GM21390 (cell line): ENCODE measurements at regions not wholly inside any gene's neighbourhood (a gene's known extent, or its start where the extent isn't known, plus 50 kb on each side); places are given as distances from the start of the nearest gene placed in this dataset.
"Not testable (repeated sequence)": the region's sequence is repeated elsewhere in the genome, so short reads cannot be mapped to it uniquely, and the experiment has no call there.

Experiments
- ATAC-seq: cut with Tn5 transposase; IDR thresholded peaks from one replicate; pipeline ENCODE4 v1.9.1; 2021; ENCODE audit not compliant: unreplicated experiment

- no peak for ATAC-seq
These were observed 101.3 kb downstream of the AKAP11 start for GRCh38 chr13:42373048-42373812.

GRCh38 chr13:42375663-42376062, 103.7 kb downstream of the AKAP11 start:
- ATAC-seq = no peak

GRCh38 chr13:42377640-42378382, 105.9 kb downstream of the AKAP11 start:
- peak; percentile 80 for ATAC-seq

- no peak for ATAC-seq
These were observed 106.4 kb downstream of the AKAP11 start for GRCh38 chr13:42378383-42378780.

- ATAC-seq = no peak
These were observed 107.3 kb downstream of the AKAP11 start for GRCh38 chr13:42379241-42379640.

- peak; percentile 50 for ATAC-seq
These were observed 108.6 kb downstream of the AKAP11 start for GRCh38 chr13:42380420-42381164.

- ATAC-seq = no peak
These were observed 109.1 kb downstream of the AKAP11 start for GRCh38 chr13:42381165-42381425.

GRCh38 chr13:42381426-42381825, 109.5 kb downstream of the AKAP11 start:
- ATAC-seq = not testable (repeated sequence)

- no peak for ATAC-seq
These were observed 111.1 kb downstream of the AKAP11 start for GRCh38 chr13:42383025-42383424.

- ATAC-seq = no peak
These were observed 112.3 kb downstream of the AKAP11 start for GRCh38 chr13:42384265-42384664.

GRCh38 chr13:42388326-42388725, 116.4 kb downstream of the AKAP11 start:
- ATAC-seq = no peak

- no peak for ATAC-seq
These were observed 117.1 kb downstream of the AKAP11 start for GRCh38 chr13:42389041-42389440.

DNA sequence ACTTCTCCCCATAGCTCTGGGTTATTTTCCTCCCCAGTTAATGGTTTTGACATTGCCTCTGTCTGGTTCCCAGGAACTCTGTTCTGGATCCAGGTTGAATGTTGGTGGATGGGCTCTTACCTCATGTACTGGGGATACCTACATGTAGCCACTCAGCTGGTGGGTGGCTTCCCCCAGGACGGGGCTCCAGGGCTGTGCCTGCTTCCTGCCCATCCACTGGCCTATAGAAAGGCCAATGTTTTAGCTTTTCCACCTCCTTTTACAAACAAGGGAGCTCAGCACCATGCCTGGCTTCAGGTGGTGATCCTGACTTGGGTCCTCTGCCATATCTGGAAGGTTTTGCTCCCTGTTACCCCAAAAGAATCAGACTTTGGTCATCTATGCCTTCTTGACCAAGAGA, 120.2 kb downstream of the AKAP11 start:
- ATAC-seq = no peak

DNA sequence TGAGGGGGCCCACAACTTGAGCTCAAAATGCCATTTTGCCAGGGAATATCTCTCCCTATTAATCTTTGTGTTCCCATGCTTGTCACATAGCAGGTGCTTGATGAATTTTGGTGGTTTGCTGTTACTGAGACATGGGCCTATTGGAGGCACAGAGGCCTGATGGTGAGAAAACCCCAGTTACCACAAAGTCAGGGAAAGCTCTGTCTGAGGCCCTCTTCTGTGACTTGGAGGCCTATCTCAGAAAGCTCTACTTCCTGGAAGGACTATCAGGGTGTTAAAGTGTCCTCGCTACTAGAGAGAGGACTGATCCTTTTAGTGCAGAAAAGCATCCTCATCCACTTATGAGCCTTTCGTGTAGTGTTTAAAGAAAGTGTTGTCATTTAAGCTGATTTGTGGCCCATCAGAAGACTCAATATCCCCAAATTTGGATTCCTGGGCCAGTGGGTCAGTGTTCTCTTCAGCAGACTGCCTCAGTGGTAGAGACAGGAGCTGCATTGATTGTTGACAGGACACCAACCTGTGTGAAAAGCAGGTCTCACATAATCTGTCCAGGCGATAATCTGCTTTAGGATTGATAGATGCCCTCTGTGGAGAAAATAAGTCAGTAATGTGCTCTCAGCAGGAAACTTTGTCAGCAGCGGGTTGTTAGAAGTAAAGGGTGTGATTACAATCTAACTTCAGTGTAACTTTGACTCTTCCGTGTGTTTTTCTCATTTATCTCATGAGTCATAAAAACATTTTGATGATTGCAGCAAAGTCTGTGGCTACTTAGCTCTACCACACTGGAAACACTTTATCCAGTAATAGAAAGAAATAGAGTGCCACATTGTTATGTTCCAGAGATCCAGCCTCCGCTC, 121.0 kb downstream of the AKAP11 start:
- ATAC-seq = peak; percentile 71

- ATAC-seq = no peak
These were observed 121.8 kb downstream of the AKAP11 start for GRCh38 chr13:42393573-42394360.

DNA sequence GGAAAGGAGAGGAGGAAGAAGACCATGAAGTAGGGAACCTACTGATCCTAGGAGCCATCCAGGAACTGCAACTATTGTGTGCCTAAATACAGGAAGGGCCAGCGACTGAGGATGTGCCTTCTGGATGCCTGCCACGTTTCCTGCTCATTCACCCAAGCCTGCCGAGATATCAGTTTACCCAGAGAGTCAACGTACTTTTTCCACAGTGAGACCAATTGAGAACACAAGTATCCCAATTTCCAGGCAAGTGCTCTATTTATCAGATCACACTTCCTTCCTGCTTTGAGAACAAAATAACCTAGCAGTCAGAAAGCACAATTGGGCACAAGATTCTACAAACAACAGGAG, 122.4 kb downstream of the AKAP11 start:
- no peak for ATAC-seq

DNA sequence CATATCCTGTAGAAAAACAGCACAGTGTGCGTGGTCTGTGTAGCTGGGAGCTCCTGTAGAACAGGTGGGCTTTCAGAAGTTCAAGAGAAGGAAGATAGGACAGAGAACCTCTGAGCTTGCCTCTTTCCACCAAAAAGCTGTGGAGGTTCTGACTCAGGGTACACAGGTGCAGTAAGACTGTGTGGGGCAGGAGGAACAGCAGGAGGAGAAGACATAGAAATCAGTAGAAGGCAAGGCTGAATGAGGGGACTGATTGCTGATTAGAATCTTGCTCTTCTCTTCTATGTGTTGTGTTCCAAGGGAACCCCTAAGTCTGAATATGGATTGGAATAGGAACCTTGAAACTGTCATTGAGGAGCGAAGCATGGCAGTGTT, 122.7 kb downstream of the AKAP11 start:
- ATAC-seq = no peak

DNA sequence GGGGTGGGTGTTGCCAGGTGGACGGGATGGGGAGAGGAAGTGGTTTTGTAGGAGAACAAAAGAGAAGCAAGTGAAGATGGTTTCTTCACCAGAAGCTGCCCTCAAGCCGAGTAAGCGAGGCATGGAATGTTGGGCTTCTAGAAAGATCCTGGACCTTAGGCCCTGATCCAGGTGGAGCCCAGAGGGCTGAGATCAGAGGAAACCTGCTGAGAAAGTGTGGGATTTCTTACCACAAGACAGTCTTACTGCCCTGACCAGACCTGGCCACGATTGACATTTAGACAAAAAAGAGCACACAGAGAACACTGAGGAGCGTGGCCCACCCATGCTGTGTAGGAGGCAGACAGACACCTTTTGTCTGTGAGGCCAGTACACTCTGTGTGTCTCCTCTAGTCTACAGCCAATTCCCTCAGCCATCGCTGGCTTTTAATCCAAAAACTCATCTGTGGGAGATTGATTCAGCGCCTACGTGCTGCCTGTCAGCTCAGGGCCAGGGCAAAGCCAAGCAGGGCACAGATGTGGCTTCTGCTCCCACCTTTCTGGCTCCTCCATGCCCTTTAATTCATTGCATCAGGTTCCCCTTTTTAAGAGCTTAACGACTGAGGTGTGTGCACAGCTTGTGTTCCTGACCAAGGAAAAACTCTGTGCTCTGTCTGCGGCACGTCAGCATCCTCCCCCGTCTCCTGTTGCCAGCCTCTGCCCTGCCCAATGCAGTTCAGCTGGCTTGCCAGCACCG, 123.3 kb downstream of the AKAP11 start:
- ATAC-seq = no peak

DNA sequence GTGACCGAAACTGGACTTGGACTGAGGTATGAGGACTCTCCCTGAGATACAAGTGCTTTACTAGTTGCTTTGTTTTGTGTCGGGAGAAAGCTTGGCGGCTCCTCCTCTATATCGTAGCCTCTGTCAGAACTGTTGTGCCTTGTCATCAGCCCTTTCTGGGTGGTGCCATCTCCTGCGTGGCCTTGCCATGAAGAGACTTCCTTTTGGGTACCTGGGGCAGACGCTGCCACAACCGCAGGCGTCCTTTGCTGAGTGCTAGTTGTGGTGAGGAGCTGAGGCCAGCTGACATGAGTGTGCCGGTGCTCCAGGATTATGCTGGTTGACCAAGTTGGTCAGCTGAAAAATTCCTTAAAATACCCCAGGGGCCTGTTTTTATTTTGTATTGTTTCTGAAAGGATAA, 124.5 kb downstream of the AKAP11 start:
- no peak for ATAC-seq
